A549 (cell line): ENCODE measurements at regions not wholly inside any gene's neighbourhood (a gene's known extent, or its start where the extent isn't known, plus 50 kb on each side); places are given as distances from the start of the nearest gene placed in this dataset.

Experiments used
- EP300 ChIP-seq, 2 experiments: fragments of >200 bp; sonication (Bioruptor Twin); formaldehyde crosslinking; IDR thresholded peaks; 2 replicates in 1 of 2; 3 replicates in 1 of 2; pipeline ENCODE4 v1.6.1; 2016 to 2017
- FOSB ChIP-seq: fragments of 250-450 bp; sonication (Bioruptor Pico); IDR thresholded peaks from 2 replicates; pipeline ENCODE4 v1.5.0; 2020; ENCODE audit warnings: mild to moderate bottlenecking, moderate library complexity
- POLR2A ChIP-seq: IDR thresholded peaks from 2 replicates; pipeline ENCODE4 v1.6.1; 2012; ENCODE audit warnings: mild to moderate bottlenecking, low read length
- RFX5 ChIP-seq: fragments of 450-650 bp; IDR thresholded peaks from 2 replicates; pipeline ENCODE4 v1.7.1; 2014; ENCODE audit warnings: antibody characterized with exemption, mild to moderate bottlenecking, moderate library complexity
- TP53 ChIP-seq: fragments of 250-450 bp; sonication (Bioruptor Pico); IDR thresholded peaks from 2 replicates; pipeline ENCODE4 v1.5.0; 2021; ENCODE audit warnings: mild to moderate bottlenecking, moderate library complexity

- no peak for TF ChIP-seq EP300 (IDR thresholded peaks at IDR 0.05)
- TF ChIP-seq RFX5 = no peak
- TF ChIP-seq POLR2A = no peak
- no peak for TF ChIP-seq TP53 (CRISPR knock-in tag)
- no peak for TF ChIP-seq FOSB (CRISPR knock-in tag)
These were observed 354.3 kb upstream of the ACTBL2 start for GRCh38 chr5:57836921-57837320.
